NCI-H510A treated with DMSO at 0.1 percent for 48 hours (cell line): ENCODE measurements at regions not wholly inside any gene's neighbourhood (a gene's known extent, or its start where the extent isn't known, plus 50 kb on each side); places are given as distances from the start of the nearest gene placed in this dataset.
"Not testable (repeated sequence)": the region's sequence is repeated elsewhere in the genome, so short reads cannot be mapped to it uniquely, and the experiment has no call there.

ENCODE experiments used
- DNase-seq: peaks from one replicate; lab custom pipeline; 2025; lab: John Stamatoyannopoulos, UW

GRCh38 chr9:87333802-87334201 lies 163.9 kb upstream of the DAPK1 start:
- DNase-seq: no peak

GRCh38 chr9:87334366-87334765 lies 163.3 kb upstream of the DAPK1 start:
- DNase-seq: no peak

GRCh38 chr9:87336407-87336806 lies 161.3 kb upstream of the DAPK1 start:
- DNase-seq: no peak

DNA sequence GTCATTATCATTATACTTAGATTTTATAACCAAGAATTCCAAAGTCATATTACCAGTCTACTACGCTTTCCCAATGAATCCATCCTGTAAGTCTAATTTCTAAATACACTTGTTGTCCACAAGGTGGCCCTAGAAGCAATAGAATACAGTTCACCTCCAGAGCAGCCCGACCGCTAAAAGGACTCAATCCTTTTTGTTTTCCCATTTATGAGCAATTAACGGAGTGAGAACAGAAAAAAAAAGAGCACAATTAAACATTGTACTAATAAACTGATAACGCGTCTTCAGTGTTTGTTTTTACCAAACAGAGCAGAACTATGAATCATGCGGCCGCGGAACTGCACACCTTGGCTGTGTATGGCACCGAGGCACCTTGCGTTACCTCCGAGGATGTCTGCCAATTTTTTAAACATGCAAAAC lies 160.7 kb upstream of the DAPK1 start:
- peak; percentile 54 for DNase-seq

DNA sequence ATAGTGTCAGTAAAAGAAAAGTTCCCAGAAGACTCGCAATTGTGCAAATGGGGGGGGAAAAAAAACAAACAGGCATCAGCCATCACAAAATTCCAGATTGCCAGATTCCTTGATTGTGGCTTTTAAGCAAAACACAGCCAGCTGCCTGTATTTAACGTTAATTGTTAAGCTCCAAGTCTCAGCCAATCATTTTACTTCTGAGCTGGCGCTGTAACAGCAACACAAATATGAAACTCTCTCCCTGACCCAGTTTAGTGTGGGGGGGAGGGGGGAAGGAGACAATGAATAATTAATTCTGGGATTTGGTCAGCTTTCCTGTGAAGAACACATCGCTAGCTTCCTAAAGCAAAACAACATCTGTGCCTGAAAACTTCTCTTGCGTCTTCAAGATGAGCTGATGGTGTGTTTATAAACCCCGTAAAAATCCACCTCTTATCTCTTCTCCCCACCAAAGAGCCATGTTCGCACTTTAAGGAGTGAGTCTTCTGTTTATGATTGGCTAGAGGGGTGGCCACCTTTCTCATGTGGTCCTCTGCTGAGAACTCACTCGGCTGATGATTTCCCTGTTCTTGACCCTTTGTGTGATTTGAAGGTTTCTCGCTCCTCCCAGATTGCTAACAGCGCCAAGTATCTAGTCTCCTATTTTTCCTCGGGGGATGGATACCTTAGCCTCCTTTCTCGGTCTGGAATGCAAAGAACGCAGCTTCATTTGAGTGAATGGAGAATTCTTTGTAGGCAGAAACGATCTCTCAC lies 160.2 kb upstream of the DAPK1 start:
- no peak for DNase-seq

DNA sequence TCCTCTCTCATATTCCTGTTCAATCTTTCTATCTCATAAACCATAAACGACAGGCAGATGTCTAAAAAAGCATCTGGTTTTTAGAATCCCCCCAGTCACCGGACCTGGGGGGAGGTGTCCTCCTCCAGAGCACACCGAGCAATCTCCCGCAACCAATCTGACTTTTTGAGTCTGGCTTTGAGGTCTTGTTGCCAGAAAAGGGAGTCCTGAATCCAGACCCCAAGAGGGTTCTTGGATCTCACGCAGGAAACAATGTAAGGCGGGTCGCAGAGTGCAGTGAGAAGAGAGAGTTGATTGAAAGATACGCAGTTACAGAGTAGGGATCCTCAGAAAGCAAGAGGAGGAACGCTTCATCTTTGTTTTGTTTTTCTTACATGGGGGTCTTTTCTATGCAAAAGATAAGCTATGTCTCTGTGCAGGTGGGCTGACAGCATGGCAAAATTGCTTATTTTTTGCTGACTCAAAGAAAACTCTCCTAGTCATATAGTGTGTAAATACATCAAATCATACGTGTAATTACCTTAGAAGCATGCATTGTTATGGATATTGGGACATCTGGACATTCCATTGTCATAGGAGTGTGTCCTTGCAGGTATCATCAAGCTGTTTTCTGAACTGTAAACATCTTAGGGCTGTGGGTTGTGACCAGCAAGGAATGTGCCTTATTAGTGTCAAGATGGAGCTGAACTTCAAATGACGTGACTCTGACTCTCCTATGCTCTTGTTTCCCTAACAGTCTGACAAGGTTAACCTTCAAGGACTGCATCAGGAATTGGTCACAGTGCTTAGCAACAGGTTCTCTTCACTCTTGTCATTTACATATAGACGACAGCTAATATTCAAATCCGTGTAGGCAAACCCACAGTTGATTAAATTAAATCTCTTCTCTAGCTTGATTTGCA lies 159.3 kb upstream of the DAPK1 start:
- DNase-seq: no peak

GRCh38 chr9:87340391-87340790 lies 157.3 kb upstream of the DAPK1 start:
- no peak for DNase-seq

GRCh38 chr9:87342743-87343142 lies 154.9 kb upstream of the DAPK1 start:
- DNase-seq: no peak

DNA sequence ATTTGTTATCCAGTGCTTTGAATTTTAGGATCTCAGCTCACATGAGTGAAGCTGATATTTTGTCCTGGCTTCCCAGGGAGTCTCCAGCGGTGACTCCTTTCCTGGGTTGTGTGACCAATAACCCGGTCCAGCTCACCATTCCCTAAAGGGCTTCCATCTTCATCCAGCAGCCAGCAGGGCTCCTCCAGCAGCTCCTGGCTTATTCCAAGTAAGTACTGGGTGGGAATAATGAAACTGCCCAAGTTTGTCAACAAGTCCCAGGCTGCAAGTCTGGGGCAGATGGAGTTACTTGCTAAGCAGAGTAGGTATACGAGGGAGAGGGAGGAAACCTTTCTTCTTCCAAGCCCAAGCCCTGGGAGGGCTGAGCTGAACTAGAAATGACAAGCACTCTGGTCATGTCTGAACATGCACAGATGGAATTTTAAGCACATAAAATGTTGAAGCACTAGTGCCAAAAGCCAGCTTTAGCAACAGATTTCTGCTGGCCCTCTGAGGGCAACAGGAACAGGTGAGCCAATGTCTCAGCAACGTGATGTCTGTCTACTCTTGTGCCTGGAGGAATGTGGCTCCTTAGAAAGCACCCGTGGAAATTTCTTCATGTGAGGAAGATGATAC lies 153.7 kb upstream of the DAPK1 start:
- no peak for DNase-seq

DNA sequence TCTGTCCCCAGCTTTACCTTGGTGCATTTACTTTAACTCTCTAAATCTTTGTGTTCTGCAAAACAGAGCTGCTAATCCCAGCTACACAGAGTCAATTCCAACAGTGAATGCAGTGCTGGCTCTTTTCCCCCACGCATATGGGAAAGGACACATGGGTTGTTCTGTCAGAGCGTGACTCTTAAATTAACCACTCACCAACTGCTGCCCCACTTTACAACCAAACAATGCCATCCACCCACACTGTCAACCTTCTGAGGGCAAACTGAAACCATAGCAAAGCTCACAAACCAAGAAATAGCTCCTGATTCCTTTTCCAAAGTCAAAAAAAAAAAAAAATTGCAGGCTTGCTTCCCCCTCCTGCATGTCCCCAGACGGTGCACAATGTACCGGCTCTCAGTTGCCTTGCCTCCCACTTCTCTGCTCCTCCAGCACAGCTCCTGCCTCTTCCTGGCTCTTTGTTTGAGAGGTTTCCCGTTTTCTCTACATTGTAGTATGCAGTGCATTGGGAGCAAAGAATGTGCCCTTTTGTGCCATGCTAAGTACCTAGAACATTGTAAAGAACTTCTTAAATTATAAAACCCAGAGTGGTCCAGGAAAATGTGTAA lies 151.5 kb upstream of the DAPK1 start:
- DNase-seq: no peak

GRCh38 chr9:87350915-87351314 lies 146.8 kb upstream of the DAPK1 start:
- DNase-seq: no peak

DNA sequence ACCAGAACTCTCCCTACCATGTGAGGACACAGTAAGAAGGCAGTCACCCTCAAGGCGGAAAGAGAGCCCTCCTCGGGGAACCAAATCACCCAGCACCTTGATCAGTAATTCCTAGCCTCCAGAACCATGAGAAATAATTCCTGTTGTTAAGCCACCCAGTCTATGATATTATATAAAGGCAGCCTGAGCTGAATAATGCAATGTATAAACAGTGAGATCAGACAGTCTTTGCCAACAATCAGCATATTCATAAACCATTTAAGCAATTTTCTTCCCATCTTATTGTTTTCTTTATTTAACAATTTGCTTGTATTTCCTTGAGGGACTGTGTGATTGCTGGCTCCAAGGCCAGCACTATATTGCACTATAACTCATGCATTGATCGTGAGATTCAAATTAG lies 144.4 kb upstream of the DAPK1 start:
- DNase-seq: no peak

GRCh38 chr9:87354147-87354546 lies 143.5 kb upstream of the DAPK1 start:
- no peak for DNase-seq

DNA sequence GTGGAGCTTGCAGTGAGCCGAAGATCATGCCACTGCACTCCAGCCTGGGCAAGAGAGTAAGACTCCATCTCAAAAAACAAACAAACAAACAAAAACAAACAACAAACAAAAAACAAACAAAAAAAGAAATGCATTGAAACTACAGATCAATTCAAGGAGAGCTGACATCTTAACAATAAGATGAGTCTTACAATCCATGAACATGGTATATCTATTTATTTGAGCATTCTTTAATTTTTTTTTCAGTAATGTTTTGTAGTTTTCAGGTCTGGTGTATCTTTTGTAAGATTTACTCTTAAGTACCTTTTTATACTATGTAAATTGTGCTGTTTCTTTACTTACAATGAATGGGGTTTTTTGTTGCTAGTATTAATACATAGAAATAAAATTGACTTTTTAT lies 140.1 kb upstream of the DAPK1 start:
- no peak for DNase-seq

GRCh38 chr9:87359264-87359663 lies 138.4 kb upstream of the DAPK1 start:
- no peak for DNase-seq

- DNase-seq: no peak
Measured at GRCh38 chr9:87359958-87360601, 137.6 kb upstream of the DAPK1 start.

GRCh38 chr9:87370049-87370685 lies 127.5 kb upstream of the DAPK1 start:
- DNase-seq: no peak

- DNase-seq: no peak
Measured at GRCh38 chr9:87371795-87372355, 125.8 kb upstream of the DAPK1 start.

DNA sequence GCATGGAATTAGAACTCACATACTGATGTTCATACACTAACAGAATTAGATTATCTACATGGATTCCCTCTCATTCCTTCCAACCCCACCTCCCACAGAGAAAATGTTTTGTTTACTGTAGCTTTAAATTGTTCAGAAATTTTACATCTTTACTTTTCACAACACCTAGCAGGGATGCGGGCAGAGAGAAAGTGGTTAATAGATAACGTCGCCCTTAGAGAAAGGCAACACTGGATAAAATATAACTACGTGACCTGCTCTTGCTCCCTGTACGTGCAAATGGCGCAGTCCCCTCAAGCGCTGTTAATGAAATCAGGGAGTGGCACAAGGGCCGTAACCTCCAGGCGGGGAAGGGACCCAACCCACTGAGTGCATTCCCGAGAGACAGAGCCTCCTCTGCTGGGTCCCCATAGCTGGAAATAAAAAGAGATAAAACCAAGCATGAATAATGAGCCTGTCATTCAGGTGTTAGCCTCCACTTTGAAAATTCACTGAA lies 125.3 kb upstream of the DAPK1 start:
- no peak for DNase-seq

GRCh38 chr9:87374023-87374919 lies 123.4 kb upstream of the DAPK1 start:
- DNase-seq: not testable (repeated sequence)
